ENCODE measurements at regions not wholly inside any gene's neighbourhood (a gene's known extent, or its start where the extent isn't known, plus 50 kb on each side); places are given as distances from the start of the nearest gene placed in this dataset.
"Not testable (repeated sequence)": the region's sequence is repeated elsewhere in the genome, so short reads cannot be mapped to it uniquely, and the experiment has no call there.

DNA sequence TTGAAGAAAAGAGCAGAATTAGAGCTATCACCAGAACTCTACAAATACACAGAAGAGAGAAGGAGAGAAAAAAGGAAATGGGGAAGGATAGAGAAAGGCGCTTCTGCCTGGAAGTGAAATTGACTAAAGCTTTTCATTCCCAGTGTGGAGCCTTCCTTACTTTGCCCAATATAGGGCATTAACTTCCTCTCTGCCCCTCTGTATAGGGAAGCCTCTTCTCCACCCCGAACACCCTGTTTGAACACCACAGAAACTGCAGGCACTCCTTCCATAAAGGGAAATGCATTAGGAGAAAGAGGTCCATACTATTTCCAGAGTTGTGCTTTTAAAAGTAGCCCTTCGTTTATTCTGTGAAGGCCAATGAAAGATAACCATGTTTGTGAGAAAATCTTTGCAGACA lies 248.5 kb downstream of the RAP2B start:
- no peaks in the 10 kb centered on the region for H3K27me3 ChIP-seq (ENCODE audit: low read depth)
- ATAC-seq (no peak), DNase-seq (no peak)
- H3K36me3 ChIP-seq, result no peaks in the 10 kb centered on the region
- H3K27ac ChIP-seq, result no peak overlapping the region
- no peaks in the 10 kb centered on the region for H3K9me3 ChIP-seq
- no peak overlapping the region for H3K4me3 ChIP-seq
- intact Hi-C loops (cut with DNase I), result no loop called here
- H3K4me1 ChIP-seq, result no peaks in the 10 kb centered on the region
- TF ChIP-seq, protein P1, sequence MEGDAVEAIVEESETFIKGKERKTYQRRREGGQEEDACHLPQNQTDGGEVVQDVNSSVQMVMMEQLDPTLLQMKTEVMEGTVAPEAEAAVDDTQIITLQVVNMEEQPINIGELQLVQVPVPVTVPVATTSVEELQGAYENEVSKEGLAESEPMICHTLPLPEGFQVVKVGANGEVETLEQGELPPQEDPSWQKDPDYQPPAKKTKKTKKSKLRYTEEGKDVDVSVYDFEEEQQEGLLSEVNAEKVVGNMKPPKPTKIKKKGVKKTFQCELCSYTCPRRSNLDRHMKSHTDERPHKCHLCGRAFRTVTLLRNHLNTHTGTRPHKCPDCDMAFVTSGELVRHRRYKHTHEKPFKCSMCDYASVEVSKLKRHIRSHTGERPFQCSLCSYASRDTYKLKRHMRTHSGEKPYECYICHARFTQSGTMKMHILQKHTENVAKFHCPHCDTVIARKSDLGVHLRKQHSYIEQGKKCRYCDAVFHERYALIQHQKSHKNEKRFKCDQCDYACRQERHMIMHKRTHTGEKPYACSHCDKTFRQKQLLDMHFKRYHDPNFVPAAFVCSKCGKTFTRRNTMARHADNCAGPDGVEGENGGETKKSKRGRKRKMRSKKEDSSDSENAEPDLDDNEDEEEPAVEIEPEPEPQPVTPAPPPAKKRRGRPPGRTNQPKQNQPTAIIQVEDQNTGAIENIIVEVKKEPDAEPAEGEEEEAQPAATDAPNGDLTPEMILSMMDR (IDR thresholded peaks at IDR 0.05), result no peak

DNA sequence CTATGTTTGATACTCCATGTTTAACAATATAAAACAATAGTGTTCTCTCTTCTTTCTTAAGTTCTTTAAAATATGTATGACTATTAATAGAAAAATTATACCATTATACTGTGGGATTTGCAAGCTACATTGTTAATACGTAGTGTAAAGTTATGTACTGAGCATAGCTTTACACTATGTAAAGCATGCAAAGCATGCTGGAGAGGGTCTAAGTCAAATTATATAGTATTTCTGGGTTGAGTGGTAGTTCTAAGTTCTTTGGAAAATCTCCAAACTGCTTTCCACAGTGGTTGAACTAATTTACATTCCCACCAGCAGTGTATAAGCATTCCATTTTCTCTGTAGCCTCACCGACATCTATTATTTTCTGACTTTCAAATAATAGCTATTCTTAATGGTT lies 253.0 kb downstream of the RAP2B start:
- peaks cover 8% of the 10 kb centered on the region for H3K9me3 ChIP-seq
- H3K27ac ChIP-seq, result no peak overlapping the region
- DNase-seq, result no peak
- no peaks in the 10 kb centered on the region for H3K27me3 ChIP-seq (ENCODE audit: low read depth)
- TF ChIP-seq, protein P1 (IDR thresholded peaks at IDR 0.05), result no peak
- intact Hi-C loops (cut with DNase I), result no loop called here
- H3K36me3 ChIP-seq, result no peaks in the 10 kb centered on the region
- no peaks in the 10 kb centered on the region for H3K4me1 ChIP-seq
- ATAC-seq, result no peak
- H3K4me3 ChIP-seq, result no peak overlapping the region

DNA sequence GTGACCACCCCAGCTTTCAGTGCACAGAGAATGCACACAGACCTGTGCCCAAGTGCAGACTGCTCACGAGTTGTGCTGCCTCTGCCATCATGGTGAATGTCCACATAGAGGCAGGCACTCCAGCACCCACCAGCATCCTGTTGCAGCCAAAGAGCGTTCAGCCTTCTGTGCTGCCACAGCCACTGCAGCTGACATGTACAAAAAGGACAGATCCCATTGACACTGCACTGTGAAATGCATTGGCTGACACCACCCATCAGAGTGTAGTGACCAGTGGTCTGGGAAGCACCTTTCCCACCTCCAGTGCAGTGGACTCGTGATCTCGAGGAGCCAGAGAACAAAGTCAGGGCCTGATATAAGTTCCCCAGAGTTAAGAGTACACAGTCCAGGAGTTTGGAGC lies 260.3 kb downstream of the RAP2B start:
- Histone ChIP-seq H3K4me1 (no peaks in the 10 kb centered on the region), H3K4me3 (no peak overlapping the region), H3K9me3 (peaks cover 26% of the 10 kb centered on the region), H3K36me3 (no peaks in the 10 kb centered on the region), H3K27me3 (ENCODE audit: low read depth) (no peaks in the 10 kb centered on the region), H3K27ac (no peak overlapping the region)
- no peak for ATAC-seq
- no peak for DNase-seq
- TF ChIP-seq, protein P1 (IDR thresholded peaks at IDR 0.05), result no peak
- intact Hi-C loops (cut with DNase I), result no loop called here

DNA sequence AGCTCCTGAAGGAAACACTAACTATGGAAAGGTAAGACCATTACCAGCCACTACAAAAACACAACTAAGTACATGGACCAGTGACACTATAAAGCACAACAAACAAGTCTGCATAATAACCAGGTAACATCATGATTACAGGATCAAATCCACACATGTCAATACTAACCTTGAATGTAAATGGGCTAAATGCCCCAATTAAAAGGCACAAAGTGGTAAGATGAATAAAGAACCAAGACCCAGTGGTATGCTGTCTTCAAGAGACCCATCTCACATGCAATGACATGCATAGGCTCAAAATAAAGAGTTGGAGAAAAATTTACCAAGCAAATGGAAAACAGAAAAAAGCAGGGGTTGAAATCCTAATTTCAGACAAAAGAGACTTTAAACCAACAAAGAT lies 261.8 kb downstream of the RAP2B start:
- H3K4me1 ChIP-seq; H3K27ac ChIP-seq; ATAC-seq; H3K36me3 ChIP-seq; H3K27me3 ChIP-seq (ENCODE audit: low read depth); H3K4me3 ChIP-seq; DNase-seq; intact Hi-C loops (cut with DNase I): not testable (repeated sequence)
- peaks cover 18% of the 10 kb centered on the region for H3K9me3 ChIP-seq

GRCh38 chr3:153426344-153426743 lies 264.3 kb downstream of the RAP2B start:
- H3K27me3 ChIP-seq (ENCODE audit: low read depth), result no peaks in the 10 kb centered on the region
- no peaks in the 10 kb centered on the region for H3K4me1 ChIP-seq
- DNase-seq (no peak), ATAC-seq (no peak)
- intact Hi-C loops (cut with DNase I), result no loop called here
- H3K9me3 ChIP-seq, result peaks cover 9% of the 10 kb centered on the region
- H3K4me3 ChIP-seq, result no peak overlapping the region
- H3K27ac ChIP-seq, result no peak overlapping the region
- TF ChIP-seq, protein P1 (IDR thresholded peaks at IDR 0.05), result no peak
- H3K36me3 ChIP-seq, result no peaks in the 10 kb centered on the region

- Histone ChIP-seq H3K36me3 (no peaks in the 10 kb centered on the region), H3K9me3 (peaks cover 7% of the 10 kb centered on the region), H3K27ac (no peak overlapping the region), H3K4me3 (no peak overlapping the region), H3K4me1 (no peaks in the 10 kb centered on the region), H3K27me3 (ENCODE audit: low read depth) (no peaks in the 10 kb centered on the region)
- DNase-seq (no peak), ATAC-seq (no peak)
- intact Hi-C loops (cut with DNase I), result no loop called here
- TF ChIP-seq, protein P1 (IDR thresholded peaks at IDR 0.05), result no peak
Observed at GRCh38 chr3:153426803-153427202, 264.8 kb downstream of the RAP2B start.
